Activated CD4-positive, alpha-beta T cell treated with anti-CD3 and anti-CD28 coated beads, Interleukin-2, amount 50 U/mL, for 24 hours (primary cell): ENCODE measurements at regions not wholly inside any gene's neighbourhood (a gene's known extent, or its start where the extent isn't known, plus 50 kb on each side); places are given as distances from the start of the nearest gene placed in this dataset.
"Not testable (repeated sequence)": the region's sequence is repeated elsewhere in the genome, so short reads cannot be mapped to it uniquely, and the experiment has no call there.

Source experiments
- DNase-seq, 2 donors: peaks; one replicate each; pipeline ENCODE4 v3.0.0-alpha.2; 2020; ENCODE audit warnings: low read depth in 1 of 2, low spot score in 1 of 2

DNA sequence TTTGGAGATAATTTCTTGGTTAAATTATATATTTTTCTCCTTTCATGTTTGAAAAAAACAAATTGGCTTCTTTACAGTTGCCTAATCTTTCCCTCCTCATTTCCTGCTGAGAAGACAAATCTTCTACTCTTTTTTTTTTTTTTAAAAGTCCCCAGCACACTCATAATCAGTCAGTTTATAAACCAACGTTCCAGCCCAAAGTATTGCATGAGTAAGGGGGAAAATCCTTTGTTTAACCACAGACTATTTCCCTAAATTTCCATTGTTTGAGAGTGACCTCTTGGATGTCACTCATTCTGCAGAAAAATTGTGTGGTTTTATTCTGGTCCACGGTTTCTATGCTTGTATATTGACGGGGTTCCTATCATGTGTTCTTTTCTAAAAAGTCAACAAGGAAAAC, 55.1 kb upstream of the TLR4 start:
- no peak for DNase-seq

DNA sequence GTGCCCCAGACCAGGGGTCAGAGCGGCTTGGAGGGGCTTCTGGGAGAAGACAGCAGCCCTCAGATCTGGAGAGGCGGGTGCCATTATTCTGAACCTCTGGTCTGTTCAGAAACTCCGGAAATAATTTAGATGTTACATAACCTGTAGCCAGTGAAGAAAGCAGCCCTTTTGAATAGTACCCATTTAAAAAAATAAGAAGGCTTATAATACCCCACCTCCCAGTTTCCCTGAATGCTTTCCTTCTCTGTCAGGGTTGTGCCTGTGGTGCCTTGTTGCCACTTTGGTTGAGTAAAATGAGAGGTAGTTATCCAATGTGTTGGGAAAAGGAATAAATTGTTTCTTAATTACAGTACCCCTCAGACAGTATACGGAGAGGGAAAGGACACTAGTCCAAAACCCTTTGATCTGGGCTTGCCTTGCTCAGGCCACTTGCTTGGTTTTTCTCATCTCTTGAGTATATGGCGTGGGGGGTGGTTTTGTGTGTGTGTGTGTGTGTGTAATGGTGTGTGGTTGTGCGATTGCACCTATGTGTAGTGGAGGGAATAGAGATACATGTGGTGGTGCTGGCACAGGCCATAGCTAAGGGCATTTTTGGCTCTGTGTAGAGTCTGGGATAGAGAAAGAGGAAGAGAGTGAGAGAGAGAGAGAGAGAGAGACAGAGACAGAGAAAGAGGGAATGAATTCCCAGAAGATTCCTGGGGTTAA, 59.1 kb upstream of the TLR4 start:
- no peak for DNase-seq

DNA sequence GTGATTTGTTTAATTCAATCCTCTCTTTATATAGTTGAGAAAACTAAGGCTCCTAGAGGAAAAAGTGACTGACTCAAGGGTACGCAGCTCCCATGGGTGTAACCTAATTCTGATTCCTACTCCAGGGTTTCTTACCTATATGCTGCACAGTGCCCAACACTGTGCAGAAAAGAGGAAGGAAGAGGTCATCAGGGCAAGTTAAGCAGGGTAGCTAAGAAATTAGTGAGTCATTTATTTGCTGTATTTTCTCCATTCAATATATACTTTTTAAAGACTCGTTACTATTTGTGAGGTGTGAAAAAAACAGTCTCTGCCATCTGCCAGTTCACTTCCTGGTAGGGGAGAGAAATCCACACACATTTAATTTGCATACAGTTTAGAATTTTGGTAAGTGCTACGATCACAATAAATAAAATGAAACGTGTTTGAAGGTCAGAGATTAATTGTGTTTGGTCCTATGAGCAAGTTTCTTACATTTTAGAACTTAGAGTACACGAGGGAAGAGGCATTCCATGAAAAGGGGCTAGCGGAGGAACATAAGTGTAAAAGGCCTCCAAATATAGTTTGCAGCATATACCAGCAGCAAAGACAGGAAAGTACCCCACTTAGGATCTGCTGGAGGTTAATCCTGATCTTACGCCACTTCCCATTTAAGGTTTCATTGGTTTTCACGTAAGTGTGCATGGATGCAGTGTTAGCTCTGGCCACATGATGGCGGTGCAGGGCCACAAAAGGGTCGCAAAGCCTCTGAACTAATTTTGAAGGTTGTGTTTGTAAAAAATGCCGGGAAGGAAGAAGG, 59.9 kb upstream of the TLR4 start:
- peak; percentile 16 for DNase-seq

DNA sequence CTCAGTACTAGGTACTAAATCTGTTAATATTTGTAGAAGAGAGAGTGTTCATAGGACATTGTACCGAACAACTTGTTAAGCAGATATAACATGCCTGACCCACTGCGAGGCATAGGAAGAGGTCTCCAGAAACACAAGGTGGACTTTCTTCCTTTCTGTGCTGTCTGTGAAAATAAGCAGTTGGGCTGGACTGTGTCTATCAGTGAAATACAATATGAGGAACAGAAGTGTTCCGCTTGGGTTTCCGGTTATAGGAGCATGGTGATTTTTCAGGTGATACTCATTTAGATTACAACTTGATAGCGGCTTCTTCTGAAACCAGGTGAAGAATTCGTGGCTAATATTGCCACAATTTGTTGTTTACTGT, 60.9 kb upstream of the TLR4 start:
- no peak for DNase-seq

DNA sequence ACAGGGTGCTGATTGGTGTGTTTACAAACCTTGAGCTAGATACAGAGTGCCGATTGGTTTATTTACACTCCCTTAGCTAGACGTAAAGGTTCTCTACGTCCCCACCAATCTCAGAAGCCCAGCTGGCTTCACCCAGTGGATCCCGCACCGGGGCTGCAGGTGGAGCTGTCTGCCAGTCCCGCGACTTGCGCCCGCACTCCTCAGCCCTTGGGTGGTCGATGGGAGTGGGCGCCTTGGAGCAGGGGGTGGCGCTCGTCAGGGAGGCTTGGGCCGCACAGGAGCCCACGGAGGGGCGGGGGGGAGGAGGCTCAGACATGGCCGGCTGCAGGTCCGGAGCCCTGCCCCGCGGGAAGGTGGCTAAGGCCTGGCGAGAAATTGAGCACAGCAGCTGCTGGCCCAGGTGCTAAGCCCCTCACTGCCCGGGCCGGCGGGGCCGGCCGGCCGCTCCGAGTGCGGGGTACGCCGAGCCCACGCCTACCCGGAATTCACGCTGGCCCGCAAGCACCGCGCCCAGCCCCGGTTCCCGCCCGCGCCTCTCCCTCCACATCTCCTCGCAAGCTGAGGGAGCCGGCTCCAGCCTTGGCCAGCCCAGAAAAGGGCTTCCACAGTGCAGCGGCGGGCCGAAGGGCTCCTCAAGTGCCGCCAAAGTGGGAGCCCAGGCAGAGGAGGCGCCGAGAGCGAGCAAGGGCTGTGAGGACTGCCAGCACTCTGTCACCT, 61.5 kb upstream of the TLR4 start:
- not testable (repeated sequence) for DNase-seq

DNA sequence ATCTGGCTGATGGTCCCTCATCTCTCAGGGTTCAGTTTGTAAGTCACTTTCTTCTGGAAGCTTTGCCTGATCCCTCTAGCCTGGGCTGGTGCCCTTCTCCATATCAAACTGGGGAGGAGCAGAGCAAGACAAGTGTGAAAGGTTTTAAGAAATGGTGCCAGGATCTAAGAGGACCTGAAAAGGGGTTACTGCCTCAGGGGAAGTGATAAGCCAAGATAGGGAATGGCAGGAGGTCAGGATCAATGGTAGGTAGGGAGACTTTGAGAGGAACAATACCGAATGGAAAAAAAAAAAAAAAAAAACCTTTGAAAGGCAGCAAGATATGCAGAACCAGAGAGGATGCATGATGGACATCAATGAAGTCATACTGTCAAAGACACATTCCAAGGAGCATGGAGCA, 67.5 kb upstream of the TLR4 start:
- no peak for DNase-seq

DNA sequence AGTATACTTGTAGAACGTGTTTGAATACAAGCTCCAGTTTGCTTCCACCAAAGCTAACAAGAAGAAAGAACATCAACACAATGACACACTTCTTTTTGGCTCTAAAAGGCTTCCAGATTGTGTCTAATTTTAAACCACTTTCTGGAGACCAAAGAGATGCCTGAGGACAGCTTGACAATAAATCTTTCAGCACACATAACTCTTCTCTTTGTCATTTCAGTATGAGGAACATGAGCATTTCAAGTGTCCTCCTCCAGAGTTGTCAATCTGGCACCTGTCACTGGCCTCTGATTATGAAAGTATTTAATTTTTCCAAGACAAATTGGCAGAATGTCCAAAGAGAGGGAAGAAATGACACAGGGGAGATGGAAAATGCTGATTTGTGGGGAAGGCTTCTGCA, 79.0 kb upstream of the TLR4 start:
- no peak for DNase-seq

DNA sequence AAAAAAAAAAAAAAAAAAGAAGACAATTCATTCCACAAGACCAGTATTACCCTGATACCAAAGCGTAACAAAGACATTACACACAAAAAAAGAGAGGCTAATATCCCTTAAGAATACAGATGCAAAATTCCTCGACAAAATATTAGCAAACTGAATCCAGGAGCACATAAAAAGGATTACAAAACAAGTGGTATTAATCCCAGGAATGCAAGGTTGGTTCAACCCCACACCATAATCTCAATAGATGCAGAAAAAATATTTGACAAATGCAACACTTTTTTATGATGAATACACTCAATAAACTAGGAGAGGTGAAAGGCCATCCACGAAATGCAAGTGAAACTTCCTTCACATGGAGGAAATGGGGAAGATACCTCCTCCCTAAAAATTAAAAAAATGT, 80.1 kb upstream of the TLR4 start:
- DNase-seq, result no peak

DNA sequence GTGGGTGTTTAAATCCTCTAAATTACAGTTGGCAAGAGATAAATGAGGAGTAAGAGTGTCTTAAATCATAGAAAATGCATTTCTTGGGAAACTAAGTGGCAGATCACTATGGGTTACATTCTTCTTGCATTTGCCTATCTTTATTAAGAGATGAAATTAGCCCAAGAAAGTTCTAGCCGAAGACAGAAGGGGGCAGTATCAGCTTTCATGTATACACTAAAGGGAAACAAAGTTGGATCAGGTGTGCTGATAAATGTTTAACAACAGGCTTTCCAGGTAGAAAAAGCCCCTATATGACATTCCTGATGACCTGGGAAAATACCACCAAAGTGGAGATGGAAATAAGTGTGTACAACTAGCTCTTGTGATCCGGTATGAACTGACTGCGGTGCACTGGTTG, 81.9 kb upstream of the TLR4 start:
- DNase-seq, result no peak

DNA sequence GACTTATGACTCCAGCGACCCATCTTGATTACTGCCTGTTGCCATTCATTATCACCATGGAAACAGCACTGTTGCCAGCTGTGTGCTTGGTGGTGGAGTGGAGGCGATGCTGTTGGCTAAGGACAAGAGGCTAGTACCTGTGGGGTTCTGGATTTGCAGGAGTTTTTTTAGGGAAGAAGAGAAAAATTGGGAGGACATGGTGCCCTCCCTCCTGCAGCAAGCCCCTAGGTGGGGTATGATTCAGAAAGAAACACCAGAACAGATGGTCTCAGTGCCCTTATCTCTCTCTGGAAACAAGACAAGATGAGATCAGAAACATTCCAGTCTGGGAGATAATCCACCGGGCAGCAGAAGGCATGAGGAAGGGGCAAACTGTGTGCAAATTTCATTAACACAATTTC, 87.8 kb upstream of the TLR4 start:
- DNase-seq, result no peak

DNA sequence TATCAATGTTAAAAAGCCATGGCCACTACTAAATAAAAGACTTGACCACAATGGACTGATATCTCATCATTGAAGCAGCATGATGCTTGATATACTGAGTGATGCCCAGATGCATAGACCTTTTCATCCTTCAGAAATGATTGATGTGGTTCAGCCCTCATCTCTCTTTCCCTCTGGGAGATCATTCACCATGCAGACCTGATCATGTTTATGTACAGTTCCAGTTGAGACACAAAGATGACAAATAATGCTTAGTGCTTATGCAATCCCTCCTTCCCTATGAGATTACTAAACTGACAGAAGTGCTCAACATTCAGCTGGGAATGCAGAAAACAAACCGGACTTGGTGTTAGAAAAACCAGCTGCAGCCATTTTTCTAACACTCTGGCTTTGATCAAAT, 91.9 kb upstream of the TLR4 start:
- DNase-seq, result no peak

DNA sequence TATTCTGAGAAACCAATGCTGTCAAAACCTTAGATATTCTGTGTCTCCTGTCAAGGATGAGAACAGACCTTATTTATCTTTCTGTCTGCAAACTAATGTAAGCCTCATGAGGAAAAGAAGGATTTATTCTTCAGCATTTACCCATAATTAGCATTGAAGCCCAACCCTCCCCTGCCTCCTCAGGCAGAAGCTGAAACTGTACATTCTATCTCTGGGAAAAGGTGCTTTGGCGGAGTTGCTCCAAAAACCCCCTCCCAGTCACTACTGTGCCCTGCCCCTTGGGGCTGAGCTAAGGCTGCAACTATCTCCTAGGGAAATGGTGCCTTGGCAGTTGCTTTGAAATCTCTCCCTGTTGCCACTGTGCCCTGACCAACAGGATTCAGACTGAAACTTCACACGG, 106.2 kb upstream of the TLR4 start:
- no peak for DNase-seq

DNA sequence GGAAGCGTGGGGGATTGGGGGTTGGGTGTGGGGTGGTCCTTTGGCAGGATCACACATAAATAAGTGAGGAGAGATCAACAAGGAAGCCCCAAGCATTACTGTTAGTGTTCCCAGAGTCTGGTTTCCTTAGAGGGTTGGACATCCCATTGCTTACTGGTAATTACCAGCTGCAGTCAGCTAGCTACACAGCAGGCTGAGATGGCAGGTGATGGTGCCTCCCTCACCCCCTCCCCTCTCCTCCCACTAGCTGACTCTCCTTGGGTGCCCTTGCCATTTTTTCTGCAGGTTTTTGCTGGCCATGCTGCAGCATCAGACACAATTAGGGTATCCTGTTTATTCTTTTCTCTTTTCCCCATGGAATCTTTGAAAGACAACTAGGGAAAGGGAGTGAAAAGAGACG, 107.5 kb upstream of the TLR4 start:
- no peak for DNase-seq

DNA sequence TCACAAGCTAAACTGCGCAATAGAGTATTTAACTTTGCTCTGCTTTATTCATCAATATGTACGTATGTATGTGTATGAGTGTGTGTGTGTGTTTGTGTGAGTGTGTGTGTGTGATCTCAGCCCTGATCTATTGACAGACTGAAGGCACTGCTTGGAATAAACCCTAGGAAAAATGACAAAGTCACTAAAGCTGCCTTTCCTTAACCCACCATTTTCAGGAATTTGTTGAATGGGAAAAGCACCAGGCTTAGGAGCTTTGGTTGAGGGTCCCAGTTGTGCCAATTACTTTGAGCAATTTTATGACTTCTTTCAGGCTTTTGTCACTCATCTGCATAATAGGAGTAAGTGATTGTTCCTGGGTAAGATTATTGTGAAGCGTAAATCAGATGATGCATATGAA, 108.6 kb upstream of the TLR4 start:
- no peak for DNase-seq

DNA sequence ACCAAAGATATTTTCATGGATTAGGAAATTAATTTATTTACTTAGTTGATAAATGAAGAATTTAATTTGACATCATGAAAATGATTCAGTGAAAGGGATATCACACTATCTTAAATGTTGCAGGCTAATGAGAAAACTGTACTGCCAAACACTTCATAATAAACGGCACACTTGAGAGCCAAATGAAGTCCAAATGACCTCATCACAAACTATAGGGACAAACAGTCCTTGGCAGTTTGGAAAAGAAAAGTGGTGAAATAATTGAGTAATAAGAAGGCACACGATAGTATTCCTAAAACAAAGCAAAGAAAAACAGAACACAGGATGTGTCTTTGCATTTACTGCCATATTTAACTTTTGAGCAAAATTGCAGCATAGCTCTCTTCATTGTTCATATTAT, 116.9 kb upstream of the TLR4 start:
- DNase-seq, result no peak

DNA sequence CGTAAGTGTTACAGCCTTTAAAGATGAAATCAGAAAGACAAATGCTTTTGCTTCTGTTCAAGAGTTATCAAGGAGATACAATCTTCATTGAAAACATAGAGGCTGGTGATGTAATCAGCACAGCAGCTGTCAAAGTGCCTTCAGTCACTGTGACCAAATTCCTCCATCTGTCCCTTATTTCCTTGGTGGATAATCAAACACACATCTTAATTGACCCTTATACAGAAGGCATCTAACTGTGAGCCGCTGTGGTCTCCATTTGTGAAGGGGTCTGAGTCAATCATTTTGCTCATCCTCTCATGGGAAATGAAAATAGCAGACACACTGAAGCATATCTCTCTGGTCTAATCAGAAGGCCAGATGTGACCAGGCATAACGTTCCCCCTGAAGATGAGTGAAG, 130.1 kb upstream of the TLR4 start:
- no peak for DNase-seq

DNA sequence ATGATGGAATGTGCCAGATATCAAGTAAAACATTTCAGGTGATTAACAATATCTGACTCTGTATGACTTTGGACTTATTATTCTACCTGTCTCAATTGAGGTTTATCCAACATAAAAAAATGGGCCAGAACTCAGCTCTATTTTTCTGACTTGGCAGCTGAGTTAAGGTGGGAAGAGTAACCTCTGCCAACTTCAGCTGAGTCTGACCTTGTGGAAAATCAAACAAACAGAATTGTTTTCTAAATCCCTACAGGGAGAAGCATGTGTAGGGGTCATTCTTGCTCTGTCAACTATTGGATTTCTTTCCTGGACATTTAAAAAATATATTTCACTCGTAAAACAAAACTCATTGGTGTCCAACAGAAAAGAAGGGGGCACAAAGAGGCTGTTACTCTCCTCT, 139.4 kb upstream of the TLR4 start:
- DNase-seq, result no peak

DNA sequence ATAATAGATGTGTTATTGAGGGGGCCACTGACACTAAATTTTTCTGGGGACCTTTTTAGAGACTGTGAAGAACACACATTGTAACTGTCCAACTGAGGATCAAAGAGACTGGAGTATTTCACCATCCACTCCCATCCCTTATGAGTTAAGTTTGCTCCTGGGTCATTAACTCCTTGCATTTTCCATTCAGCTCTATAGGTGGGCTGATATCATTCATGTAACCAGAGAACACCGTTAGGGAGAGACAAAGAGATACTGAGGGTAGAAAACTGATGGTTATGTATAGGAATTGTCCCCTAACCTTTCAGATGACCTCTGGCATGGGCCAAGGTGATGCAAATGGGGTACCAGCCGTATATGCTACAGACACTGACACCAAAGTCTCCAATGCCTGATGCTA, 142.4 kb upstream of the TLR4 start:
- no peak for DNase-seq

DNA sequence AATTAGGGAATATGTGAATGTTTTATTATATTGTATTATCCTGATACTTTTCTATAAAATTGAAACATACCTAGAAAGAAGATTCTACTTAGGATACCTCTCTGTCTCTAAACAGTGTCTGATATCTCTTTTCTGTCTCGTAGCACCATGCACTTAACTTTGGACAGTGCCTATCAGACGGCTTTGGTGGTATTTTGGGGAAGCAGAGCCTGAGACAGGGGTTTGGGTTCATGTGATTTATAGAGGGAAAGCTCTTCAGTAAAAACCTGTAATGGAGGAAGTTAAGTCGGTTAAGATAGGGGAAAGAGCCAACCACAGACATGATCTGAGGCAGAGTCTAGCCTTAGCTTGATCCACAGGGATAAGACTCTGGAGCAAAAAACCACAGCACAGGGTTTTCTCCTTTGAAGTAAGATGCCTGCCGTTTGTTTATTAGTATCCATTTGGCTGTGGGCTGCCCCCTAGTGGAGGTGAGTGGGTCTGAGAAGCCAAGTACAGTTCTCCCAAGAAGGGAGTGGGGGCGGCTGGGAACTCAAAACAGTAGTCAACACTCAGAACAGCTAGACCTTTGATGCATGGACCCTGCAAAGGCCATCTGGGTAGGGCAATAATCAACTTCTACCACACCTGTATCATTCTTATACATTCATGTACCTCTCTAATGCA, 141.2 kb upstream of the ASTN2 start:
- DNase-seq, result no peak

DNA sequence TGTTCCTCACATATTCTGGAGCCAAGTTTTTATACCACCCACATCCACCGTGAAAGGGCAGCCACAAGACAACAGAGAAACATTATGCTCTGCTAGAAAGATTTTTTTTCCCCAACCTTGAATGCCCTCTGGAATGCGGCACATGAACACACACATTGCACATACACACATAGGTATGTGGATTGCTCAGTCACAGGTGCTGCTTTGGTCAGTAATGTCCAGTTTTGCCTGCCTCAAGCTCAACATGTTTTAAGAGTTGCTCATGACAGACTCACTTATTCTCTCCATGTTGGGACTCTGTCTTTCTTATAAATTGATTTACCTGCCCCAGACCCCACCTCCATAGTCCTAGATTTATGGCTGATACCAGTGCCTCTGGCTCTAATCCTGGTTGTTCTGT, 138.0 kb upstream of the ASTN2 start:
- no peak for DNase-seq

DNA sequence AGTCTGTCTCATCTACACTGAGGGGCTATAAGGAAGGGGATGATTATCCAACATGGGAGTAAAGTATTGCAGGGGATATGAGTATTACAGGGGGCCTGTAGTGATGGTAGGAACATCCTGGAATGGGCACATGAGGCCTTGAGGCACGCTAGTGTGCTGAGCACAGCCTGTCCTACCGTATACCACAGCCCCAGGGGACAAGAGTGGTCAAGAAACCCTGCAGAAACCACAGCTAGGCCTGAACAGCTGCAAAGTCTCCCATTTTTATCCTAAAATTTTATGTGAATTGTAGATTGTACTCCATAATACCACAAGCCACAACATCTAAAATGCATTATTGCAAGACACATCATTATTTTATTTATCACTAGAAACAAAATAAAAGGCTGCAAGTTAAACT, 136.3 kb upstream of the ASTN2 start:
- no peak for DNase-seq

DNA sequence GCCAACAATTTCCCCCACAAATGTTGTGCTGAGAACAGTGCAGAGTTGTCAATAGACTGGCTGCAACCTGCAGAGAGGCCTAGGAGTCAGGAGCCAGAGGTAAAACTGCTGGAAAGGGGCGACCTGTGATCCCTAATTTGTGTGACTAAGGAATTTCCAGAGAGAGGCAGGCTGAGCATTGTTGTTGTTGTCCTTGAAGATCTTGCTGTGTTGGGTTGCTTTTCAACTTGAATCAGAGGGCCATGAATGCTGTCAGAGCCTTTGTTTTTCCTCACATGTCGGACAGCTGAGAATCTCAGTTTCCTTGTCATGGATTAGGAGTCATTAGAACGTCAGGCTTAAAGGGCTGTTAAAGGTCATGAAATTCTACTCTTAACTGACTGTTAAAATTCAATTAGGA, 134.6 kb upstream of the ASTN2 start:
- no peak for DNase-seq
